ENCODE measurements at regions not wholly inside any gene's neighbourhood (a gene's known extent, or its start where the extent isn't known, plus 50 kb on each side); places are given as distances from the start of the nearest gene placed in this dataset.

- H3K36me3 ChIP-seq (ENCODE audit: control insufficient read depth, low read length) = no peaks in the 10 kb centered on the region
- no peak overlapping the region for H3K4me3 ChIP-seq (ENCODE audit: low read length)
- H3K4me2 ChIP-seq (ENCODE audit: low read length) = no peak overlapping the region
- peaks cover 12% of the 10 kb centered on the region; the same call in 1 of the 2 replicates for H3K9me3 ChIP-seq (ENCODE audit: control insufficient read depth, insufficient read depth, low read length)
- H3K27me3 ChIP-seq (ENCODE audit: control insufficient read depth, low read length) = no peaks in the 10 kb centered on the region
- no peaks in the 10 kb centered on the region for H4K20me1 ChIP-seq (ENCODE audit: control insufficient read depth, insufficient read depth, low read depth, low read length)
- no peak overlapping the region for H3K27ac ChIP-seq (ENCODE audit: low read depth, low read length)
- no peaks in the 10 kb centered on the region for H3K9me2 ChIP-seq (replicated peaks; ENCODE audit: control insufficient read depth, low read length)
- no peaks in the 10 kb centered on the region for H3K4me1 ChIP-seq (ENCODE audit: control insufficient read depth, low read length)
- no peaks in the 10 kb centered on the region for H3F3A ChIP-seq (ENCODE audit: control insufficient read depth, insufficient read depth)
- H3K79me2 ChIP-seq (ENCODE audit: control insufficient read depth, low read length) = no peaks in the 10 kb centered on the region
- no peak for TF ChIP-seq EZH2phosphoT487 (IDR thresholded peaks at IDR 0.05; ENCODE audit: borderline replicate concordance, low read length)
- TF ChIP-seq CTCF (IDR thresholded peaks at IDR 0.05; ENCODE audit: low read depth, low read length, poor library complexity, severe bottlenecking) = no peak
Observed at GRCh38 chr3:67883766-67884165, 229.4 kb upstream of the SUCLG2 start.

GRCh38 chr3:67882981-67883380 is 228.6 kb upstream of the SUCLG2 start:
- Histone ChIP-seq H3K9me2 (replicated peaks; ENCODE audit: control insufficient read depth, low read length) (no peaks in the 10 kb centered on the region), H3K27me3 (ENCODE audit: control insufficient read depth, low read length) (no peaks in the 10 kb centered on the region), H4K20me1 (ENCODE audit: control insufficient read depth, insufficient read depth, low read depth, low read length) (no peaks in the 10 kb centered on the region), H3K4me3 (ENCODE audit: low read length) (no peak overlapping the region), H3K27ac (ENCODE audit: low read depth, low read length) (no peak overlapping the region), H3K4me1 (ENCODE audit: control insufficient read depth, low read length) (no peaks in the 10 kb centered on the region), H3K79me2 (ENCODE audit: control insufficient read depth, low read length) (no peaks in the 10 kb centered on the region), H3K9me3 (ENCODE audit: control insufficient read depth, insufficient read depth, low read length) (peaks cover 5% of the 10 kb centered on the region; the same call in 1 of the 2 replicates), H3F3A (ENCODE audit: control insufficient read depth, insufficient read depth) (no peaks in the 10 kb centered on the region), H3K36me3 (ENCODE audit: control insufficient read depth, low read length) (no peaks in the 10 kb centered on the region), H3K4me2 (ENCODE audit: low read length) (no peak overlapping the region)
- TF ChIP-seq EZH2phosphoT487 (IDR thresholded peaks at IDR 0.05; ENCODE audit: borderline replicate concordance, low read length) (no peak), CTCF (IDR thresholded peaks at IDR 0.05; ENCODE audit: low read depth, low read length, poor library complexity, severe bottlenecking) (no peak)

DNA sequence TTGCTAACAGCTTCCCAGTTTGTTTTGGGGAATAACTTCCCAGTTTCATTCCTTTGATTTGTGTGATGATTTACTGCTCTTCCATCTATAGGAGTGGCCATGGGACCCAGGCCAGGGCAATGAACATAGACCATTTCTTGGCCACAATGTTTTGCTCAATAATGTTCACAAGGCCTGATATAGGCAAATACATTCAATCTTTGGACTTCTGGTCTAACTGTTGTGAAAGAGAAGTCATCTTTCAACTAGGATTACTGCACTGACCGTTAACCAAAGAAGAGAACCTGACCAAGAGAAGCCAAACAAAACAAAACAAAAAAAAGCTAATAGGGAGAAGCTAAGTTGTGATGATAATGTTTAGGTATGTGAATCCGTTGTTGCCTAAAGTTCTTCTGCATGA is 221.8 kb upstream of the SUCLG2 start:
- no peak overlapping the region for H3K27ac ChIP-seq (ENCODE audit: low read depth, low read length)
- H3F3A ChIP-seq (ENCODE audit: control insufficient read depth, insufficient read depth) = no peaks in the 10 kb centered on the region
- no peaks in the 10 kb centered on the region for H3K36me3 ChIP-seq (ENCODE audit: control insufficient read depth, low read length)
- H4K20me1 ChIP-seq (ENCODE audit: control insufficient read depth, insufficient read depth, low read depth, low read length) = no peaks in the 10 kb centered on the region
- peaks cover 5% of the 10 kb centered on the region; the same call in 1 of the 2 replicates for H3K9me3 ChIP-seq (ENCODE audit: control insufficient read depth, insufficient read depth, low read length)
- H3K4me1 ChIP-seq (ENCODE audit: control insufficient read depth, low read length) = no peaks in the 10 kb centered on the region
- H3K79me2 ChIP-seq (ENCODE audit: control insufficient read depth, low read length) = no peaks in the 10 kb centered on the region
- TF ChIP-seq EZH2phosphoT487 (IDR thresholded peaks at IDR 0.05; ENCODE audit: borderline replicate concordance, low read length) = no peak
- TF ChIP-seq CTCF (IDR thresholded peaks at IDR 0.05; ENCODE audit: low read depth, low read length, poor library complexity, severe bottlenecking) = no peak
- H3K4me2 ChIP-seq (ENCODE audit: low read length) = no peak overlapping the region
- H3K4me3 ChIP-seq (ENCODE audit: low read length) = no peak overlapping the region
- no peaks in the 10 kb centered on the region for H3K9me2 ChIP-seq (replicated peaks; ENCODE audit: control insufficient read depth, low read length)
- H3K27me3 ChIP-seq (ENCODE audit: control insufficient read depth, low read length) = no peaks in the 10 kb centered on the region
